NCI-H146 treated with DMSO at 0.1 percent for 48 hours (cell line): ENCODE measurements at regions not wholly inside any gene's neighbourhood (a gene's known extent, or its start where the extent isn't known, plus 50 kb on each side); places are given as distances from the start of the nearest gene placed in this dataset.

Experiments used
- DNase-seq: peaks from one replicate; lab custom pipeline; 2025; ENCODE audit not compliant: unreplicated experiment; lab: John Stamatoyannopoulos, UW

DNA sequence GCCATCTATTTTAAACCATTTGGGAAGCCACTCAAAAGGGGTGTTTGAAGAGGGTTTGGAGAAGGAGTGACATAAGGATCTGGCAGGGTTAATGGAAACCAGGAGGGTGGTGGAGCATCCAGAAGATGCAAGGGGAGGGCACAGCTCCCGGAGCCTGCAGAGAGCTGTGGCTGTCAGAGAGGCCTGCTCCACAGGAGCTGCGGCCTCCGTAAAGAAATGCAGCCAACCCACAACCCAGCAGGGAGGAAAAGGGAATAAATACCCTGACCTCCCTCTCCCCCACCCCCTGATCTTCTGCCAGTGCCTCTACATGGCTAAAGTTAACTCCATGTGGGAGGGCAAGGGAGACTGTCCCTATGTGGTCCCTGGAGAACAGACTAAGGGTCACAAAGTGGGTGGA is 567.1 kb upstream of the POU3F3 start:
- no peak for DNase-seq

DNA sequence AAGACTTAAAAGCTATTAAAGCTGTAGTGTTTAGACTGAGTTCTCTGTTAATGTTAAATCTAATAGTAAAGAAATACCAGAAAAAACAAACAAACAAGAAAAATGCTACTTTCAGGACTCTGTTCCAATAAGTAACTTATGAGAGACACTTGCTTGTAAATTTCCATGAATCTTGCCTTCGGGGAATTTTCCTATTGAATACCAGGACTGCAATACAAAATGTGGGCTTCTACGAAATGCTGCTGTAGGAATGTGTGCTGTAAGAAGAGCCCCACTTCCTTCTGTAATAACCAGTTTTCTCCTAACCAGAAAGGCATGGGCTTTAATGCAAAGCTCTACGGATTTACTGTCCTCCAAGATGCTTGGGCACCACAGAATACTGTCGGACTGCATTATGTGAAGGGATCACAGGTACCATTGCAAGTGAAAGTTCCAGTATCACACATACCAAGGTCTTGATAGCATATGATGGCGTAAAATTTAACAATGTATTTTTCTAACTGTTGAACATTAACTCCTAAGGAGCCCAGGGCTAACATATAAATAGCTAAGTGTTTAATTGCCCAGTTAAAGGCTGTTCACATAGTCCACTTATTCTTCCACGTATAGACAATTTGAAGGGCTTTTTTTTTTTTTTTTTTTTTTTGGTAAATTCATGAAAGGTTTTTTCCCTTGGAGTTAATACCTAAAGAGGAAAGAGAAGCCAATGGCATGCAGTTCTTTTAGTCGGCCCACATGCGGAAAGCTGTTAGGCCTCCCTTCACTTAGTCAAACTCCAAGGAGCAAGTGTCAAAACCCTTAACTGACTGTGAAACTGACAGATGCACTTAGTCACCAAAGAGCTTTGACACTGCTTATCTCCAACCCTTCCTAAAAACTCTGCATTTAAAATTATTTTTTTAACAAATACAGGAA is 564.0 kb upstream of the POU3F3 start:
- no peak for DNase-seq

DNA sequence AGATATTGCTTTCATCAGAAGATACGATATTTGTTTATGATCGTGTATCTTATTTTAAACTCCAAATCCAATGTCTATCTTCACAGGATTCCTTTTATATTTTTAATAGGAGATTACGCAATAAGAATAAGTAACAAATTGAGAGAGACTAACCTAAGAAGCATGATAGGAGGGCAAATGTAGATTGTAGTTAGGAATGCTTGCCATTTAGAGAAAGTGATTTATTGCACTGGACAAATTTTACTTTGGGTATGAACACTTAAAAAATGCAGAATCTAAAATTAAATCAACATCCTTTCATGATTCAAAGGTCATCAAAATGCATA is 563.4 kb upstream of the POU3F3 start:
- DNase-seq: no peak

DNA sequence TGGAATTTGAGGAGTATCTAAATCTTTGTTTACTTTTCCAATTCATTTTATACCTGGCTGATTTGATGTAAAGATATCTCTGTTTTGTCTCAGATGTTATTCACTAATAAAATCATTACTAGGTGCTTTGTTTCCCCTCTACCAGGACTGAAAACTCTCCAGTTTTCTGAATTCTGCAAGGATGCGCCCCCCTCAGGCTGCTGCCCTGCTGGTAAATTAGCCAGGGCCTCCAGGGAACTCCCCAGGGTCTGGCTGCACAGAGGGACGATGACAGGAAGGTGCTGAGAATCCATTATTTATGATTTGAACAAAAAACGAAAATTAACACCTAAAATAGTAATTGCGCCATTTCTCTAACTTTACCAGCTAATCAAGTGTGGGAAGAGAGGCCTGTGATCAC is 541.2 kb upstream of the POU3F3 start:
- no peak for DNase-seq

DNA sequence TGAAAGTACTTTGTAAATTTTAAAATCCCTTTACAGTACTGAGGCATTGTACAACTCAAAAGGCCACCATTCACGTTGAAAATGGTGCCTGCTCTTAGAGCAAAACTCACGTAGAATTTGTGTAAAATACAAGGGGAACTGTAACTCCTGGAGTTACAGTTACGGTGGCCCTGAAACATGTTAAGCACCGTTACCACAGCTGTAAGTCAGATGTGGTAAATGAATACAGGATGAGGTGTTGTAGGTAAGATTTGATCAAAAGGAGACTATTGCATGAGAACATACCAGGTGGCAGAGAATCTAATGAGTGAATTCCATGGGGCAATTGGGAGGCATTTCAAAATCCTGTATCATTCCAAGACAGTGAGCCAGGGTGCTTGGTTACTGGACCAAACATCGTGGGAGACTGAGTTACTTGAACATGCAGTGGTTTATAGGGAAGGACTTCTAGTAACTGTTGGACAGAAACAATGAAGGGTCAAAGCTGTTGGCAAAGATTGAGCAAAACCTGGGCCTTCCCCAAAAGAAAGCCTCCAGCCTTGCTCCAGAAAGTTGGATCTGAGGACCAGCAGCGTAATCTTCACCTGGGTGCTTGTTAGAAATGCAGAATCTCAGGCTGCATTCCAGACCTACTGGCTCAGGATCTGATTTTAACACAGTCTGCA is 535.8 kb upstream of the POU3F3 start:
- DNase-seq: no peak

DNA sequence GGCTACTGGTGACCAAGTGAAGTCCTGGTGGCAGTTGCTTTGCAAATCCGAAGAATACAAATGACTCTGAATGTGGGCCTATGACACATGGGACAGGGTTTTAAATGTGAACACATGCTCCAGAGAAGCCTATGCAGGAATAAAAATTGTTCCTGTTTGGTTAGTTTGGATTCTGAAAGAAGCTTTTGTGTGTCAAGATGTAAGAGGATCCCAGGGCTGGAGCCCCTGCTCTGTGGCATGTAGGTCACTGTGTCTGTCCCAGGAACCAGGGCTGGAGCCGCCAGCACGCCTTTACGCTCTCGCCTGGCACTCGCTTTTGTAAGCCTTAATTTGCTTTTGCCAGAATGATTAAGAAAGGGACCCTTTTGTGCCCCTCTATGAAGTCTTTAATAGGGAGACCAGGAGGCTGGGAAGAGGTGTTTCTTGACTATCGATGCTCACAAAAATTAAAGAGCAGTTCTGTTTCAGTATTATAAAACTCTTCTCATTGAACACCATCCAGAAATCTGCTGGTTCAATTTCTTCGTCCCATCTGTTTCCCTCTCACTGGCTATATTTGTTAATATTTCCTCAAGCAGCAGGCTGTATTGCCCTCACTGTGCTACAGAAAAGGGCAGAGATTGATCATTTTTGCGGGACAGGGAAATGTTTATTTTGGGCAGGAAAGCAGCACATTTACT is 532.7 kb upstream of the POU3F3 start:
- no peak for DNase-seq

DNA sequence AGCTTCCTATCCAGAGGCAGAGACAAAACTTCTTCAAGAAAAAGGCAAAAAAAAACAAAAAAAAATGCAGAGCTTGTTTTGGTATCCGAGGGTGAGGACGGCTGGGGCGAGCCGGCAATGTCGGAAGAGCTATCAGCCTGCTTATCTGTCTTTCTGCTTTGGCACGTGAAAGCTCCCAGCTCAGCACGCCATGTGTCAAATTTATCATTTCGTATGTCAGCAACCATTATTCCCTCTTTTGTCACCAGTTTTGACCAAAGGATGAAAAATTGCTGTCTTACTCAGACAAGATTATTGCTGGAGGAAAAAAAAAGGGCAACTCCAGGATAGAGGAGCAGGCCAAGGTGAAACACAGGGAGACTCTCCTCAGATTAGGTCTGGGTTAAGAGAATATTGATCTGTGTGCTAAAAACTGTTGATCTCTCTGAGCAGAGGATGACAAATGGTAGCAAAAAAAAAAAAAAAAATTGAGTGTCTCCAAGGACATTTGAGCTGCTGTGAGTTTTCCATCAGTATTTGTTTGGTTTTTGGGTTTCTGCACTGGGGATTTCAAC is 532.0 kb upstream of the POU3F3 start:
- no peak for DNase-seq

DNA sequence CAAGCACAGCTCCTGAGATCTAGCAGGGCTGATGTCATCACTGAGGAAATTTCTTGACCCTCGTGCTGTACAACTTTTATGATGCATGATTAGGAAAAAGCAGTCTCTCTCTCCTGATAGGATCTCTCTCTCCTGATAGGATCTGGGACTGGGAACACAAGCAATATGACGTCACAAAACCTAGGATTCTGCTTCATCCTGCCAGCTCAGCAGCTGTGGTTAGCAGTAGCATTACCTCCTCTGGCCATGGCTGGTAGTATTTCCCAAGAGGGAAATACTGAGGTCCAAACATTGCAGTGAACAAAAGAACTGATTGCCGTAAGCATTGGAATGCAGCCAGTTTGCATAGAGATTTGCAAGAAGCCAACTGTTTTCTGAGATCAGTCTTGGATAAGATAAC is 521.2 kb upstream of the POU3F3 start:
- no peak for DNase-seq

DNA sequence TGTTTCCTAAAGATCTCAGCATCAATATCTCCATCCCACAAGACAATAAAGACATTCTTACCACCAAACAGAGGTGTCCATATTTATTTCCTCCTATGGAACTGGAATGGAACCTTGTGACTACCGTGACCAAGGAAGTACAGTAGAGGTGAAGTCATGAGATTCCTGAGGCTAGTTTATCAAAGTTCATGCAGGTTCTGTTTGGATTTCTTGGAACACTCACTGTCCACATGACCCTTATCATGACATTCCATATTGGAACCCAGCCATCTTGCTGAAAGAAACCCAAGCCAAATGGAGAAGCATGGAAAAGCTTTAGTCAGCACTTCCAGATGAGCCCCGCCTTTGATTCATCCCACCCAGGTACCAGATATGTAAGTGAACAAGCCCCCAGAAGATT is 516.0 kb upstream of the POU3F3 start:
- DNase-seq: no peak

DNA sequence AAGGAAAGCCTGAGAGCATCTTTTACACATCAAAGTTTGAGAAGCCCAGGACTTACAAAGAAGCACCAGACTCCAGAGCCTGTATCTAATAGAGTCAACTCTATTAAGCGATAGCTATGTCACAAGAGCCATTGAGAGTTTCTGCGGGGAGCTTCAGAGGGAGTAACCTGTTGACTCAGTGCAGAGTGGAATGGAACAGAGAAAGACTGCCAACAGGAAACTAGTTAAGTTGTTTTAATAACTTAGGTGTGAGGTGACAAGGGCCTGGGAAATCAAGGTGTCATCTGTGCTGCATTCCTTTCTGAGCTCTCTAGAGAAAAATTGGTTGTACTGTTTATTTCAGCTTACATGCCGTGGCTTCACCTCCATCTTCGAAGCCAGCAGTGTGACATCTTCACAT is 513.8 kb upstream of the POU3F3 start:
- no peak for DNase-seq

DNA sequence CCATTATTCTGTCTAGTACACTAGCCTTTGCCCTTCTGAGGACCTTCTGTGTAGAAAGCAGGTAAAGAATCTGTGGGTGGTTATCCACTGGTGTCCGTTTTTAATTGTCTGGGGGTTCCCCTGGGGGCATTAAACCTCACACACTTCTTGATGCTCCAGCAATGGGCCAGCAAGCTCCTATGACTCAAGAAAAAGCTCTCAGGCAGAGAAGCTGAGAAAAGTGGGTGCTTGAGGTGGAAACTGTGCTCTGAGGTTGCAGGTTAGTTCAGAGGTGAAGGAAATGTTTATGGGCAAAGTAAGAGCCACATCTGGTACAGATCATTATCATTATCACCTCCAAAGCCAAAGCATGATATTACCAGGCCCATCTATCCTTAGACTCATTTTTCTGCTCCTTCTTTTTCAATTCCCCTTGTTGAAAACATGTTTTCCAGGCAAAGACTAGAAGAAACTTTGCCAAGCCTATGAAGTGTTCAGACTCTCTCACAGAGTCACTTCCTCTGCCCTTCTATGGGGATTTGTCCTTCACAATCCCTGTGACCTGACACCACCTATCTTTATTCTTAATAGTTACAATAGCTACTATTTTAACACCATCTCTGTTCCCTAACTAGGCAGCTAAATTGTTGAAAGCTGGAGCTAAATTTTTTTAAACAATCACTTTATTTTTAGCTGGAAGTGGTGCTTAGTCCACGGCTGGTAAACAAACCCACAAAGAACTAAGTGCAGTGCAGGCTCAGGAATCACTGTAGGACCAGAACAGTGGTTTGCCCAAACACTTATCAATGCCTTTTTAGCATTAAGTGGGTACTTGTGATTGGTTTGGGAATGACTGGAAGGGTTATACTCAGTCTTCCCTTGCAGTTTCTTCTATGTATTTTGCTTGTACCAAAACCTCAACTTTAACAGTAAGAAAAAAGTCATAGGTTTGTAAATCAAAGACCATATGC is 512.8 kb upstream of the POU3F3 start:
- DNase-seq: no peak

DNA sequence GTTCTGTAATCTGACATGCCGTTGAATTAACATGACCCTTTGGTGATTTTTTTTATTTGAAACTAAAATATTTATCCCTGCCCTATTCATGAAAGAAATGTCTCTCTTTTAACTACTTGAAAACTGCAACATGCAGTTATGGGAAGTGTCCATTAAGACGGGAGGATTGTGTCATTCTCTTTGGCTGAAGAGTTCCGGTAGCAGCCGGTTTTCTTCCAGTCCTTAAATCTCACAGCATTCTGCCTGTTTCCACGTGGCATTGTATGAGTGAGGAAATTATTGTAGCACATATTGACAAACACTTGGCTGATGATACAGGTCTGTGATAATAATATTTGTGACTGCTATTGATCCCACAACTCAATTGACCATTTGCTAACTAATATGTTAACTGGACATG is 509.6 kb upstream of the POU3F3 start:
- DNase-seq: no peak

DNA sequence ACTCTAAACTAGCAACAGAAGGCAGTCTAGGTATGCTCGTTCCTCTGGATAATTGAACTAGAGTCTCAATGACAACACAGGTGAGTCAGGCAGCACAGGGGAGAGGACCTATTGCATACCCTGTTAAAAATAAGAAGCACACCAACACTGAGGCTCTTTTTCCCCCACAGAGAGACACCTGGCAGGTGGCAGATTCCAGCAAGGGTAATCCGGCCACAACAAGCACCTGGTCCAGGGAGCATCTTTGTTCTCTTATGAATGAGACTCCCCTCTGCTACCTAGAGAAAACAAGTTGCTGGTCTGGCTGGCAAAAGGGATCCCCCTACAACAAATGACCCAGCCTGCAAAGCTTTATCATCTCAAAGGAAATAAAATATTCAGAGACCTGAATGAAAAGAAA is 508.9 kb upstream of the POU3F3 start:
- DNase-seq: no peak

DNA sequence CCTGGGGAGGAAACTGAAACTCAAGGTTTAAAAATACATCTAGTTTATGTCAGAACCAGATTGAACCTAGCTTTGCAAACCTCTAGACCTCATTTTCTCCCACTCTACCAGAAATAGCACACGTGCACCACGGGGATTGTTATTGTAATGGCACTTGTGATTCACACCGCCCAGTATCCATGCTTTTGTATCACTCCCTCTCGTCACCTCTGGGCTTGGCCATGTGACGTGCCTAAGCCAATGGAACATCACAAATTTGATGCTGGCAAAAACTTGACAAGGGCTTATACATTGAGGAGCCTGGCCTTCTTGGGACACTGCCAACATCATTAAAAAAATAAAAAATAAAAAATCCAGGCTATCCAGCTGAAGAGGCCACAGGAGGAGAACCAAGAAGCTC is 495.8 kb upstream of the POU3F3 start:
- DNase-seq: no peak

DNA sequence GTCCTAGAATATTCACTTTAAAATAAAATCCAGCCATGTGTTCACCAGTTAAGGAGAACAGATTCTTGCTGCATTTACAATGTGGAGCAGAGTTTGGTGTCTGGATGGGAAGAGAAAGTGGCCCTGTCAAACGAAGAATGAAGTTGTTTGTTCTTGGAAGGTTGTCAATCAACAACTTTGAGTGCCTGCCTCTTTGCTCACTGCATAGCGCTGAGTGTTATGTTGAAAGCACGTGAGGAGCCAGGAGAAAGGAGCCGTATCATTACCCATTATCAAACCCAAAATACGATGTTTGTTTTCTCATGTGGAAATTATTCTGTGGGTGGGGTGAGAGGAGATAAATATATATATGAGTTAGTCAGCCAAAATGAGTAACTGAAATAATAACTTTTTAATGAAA is 492.5 kb upstream of the POU3F3 start:
- DNase-seq: no peak

DNA sequence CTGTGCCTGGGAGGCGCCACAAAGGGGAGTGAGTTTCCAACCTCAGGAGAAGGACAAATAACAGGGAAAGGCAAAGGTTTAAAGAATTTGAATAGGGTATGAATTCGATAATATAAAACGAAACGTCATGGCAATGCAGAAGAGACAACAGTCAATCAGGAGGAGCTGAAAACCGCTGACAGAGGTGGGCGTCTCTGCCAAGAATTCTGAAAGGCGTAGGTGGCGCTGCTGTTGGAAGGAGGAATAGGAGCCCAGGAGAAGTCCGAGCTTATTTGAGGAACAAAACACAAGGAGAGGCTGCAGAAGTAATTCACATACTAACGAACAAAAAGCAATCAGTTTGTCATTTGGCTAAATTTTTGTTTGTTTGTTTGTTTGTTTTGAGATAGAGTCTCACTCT is 485.8 kb upstream of the POU3F3 start:
- no peak for DNase-seq

DNA sequence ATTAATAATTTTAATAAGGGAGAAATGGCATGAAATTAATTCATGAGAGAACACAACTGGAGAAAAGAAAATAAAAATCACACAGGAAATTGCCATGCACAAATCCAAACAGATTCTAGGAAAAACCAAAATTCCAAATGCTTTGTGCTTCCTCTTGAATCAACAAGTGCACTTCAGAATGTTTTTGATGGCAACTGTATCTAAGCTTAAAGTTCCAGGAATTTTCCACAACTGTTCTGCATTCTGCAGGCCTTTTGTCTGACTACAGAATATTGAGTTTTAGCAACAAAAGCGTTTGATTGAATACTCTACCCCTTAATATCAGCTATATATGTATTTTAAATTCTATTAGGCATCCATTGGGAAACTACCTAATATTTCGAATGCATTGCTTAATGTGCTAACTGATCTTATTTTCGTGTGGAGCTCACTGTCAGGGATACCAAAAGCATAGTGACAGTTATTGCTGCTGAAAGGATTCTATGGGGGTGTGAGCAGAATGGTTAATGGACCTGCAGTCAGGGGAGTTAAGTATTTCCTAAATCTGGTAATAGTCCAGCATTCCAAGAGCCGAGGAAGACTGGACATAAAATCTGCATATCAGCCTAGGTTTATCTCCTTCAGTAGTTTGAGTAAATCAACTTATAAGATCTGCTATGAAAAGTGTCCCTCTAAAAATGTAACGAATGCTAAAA is 482.7 kb upstream of the POU3F3 start:
- no peak for DNase-seq

DNA sequence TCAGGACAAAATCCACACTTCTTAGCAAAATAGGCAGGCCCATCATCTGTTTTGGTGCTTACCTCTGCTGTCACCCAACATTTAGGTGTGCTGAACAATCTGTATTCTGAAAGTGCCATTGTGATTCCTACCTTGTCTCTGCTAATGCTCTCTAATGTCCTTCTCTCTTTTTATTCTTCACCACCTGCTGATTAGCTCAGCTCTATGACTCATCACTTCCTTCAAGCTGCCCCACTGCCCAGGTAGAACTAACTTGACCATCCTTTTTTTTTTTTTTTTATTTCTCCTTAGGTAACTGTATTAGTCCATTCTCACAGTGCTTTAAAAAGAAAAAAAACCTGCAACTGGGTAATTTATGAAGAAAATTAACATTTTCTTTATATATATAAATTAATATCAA is 478.7 kb upstream of the POU3F3 start:
- no peak for DNase-seq

DNA sequence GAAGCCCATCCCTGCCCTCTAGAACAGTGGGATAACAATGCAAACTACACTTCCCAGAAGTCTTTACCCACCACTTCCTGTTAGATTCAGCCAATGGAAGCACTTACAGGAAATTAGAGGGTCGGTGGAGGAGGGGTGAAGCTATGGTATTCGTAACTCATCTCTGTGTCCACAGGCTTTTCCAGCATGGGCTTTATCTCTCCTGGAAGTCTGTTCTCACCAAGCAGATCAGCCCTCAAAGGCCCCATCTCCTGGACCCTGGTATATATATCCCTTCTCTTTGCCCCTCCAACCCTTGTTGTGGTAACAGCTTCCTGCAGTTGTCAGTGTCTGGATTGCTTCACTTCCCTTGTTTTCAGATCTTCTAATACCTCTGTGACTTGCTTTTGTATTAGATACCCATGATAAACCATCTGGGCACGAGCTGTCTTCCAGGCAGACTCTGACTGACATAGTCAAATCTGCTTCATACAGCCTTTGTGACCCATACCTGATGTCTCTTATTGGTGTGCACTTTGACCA is 475.0 kb upstream of the POU3F3 start:
- no peak for DNase-seq

DNA sequence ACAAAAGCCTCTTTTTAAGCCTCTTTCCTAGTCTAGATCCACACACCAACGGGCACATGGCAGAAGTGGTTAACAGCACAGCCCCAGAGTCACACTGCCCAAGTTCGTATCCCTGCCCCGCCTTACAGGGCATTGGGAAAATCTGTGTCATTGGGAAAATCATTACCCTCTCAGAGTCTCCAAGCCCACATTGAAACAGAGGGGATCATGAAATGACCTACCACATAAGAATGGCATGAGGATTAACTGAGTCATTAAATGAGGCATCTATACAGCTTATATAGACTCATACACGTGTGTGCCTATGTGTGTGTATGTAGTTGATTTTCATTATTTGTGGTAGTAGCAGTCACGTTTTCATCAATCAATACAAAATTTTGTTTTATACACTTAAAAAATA is 469.0 kb upstream of the POU3F3 start:
- no peak for DNase-seq
